Neural progenitor cell (in vitro differentiated cells): ENCODE measurements at regions not wholly inside any gene's neighbourhood (a gene's known extent, or its start where the extent isn't known, plus 50 kb on each side); places are given as distances from the start of the nearest gene placed in this dataset.

Experiments used
- DNase-seq: peaks from one replicate; pipeline ENCODE4 v3.0.0-alpha.2; 2016; ENCODE audit warnings: low spot score
- H2AFZ ChIP-seq: fragments of 200-600 bp; sonication (generic); replicated peaks from 2 replicates; pipeline ENCODE4 v1.6.1; 2016; ENCODE audit warnings: antibody characterized with exemption
- H3F3A ChIP-seq: fragments of 200-600 bp; sonication (generic); 2 replicates; pipeline ENCODE4 v1.6.1; 2016; ENCODE audit warnings: antibody characterized with exemption, low read depth
- H3K27ac ChIP-seq: fragments of 200-600 bp; sonication (generic); 2 replicates; pipeline ENCODE4 v1.5.1; 2016; ENCODE audit warnings: mild to moderate bottlenecking
- H3K27me3 ChIP-seq: fragments of 200-600 bp; sonication (generic); 2 replicates; pipeline ENCODE4 v1.6.1; 2016; ENCODE audit warnings: mild to moderate bottlenecking, moderate library complexity
- H3K36me3 ChIP-seq: fragments of 200-600 bp; sonication (generic); 2 replicates; pipeline ENCODE4 v1.5.1; 2016
- H3K4me1 ChIP-seq: fragments of 200-600 bp; sonication (generic); 2 replicates; pipeline ENCODE4 v1.6.1; 2016; ENCODE audit warnings: mixed run types
- H3K4me2 ChIP-seq: fragments of 200-600 bp; sonication (generic); 2 replicates; pipeline ENCODE4 v1.6.1; 2016
- H3K4me3 ChIP-seq: fragments of 200-600 bp; sonication (generic); 2 replicates; pipeline ENCODE4 v1.5.1; 2016
- H3K79me2 ChIP-seq: fragments of 200-600 bp; sonication (generic); 2 replicates; pipeline ENCODE4 v1.6.1; 2016; ENCODE audit warnings: low read depth
- H3K9ac ChIP-seq: fragments of 200-600 bp; sonication (generic); 2 replicates; pipeline ENCODE4 v1.6.1; 2016
- H3K9me3 ChIP-seq: fragments of 200-600 bp; sonication (generic); 2 replicates; pipeline ENCODE4 v1.5.1; 2016; ENCODE audit warnings: low read depth
- H4K20me1 ChIP-seq: fragments of 200-600 bp; sonication (generic); 2 replicates; pipeline ENCODE4 v1.6.1; 2016; ENCODE audit warnings: low read depth
- H3K27ac Mint-ChIP-seq: 3 replicates; pipeline ENCODE4 v1.8.0; 2021; ENCODE audit warnings: mixed read lengths
- H3K27me3 Mint-ChIP-seq: 2 replicates; pipeline ENCODE4 v1.8.0; 2022; ENCODE audit warnings: low read depth, mild to moderate bottlenecking, inconsistent platforms, moderate library complexity, mixed read lengths; ENCODE audit not compliant: insufficient read depth
- H3K36me3 Mint-ChIP-seq: 3 replicates; pipeline ENCODE4 v1.8.0; 2021; ENCODE audit warnings: mixed read lengths
- H3K4me1 Mint-ChIP-seq: 3 replicates; pipeline ENCODE4 v1.8.0; 2021; ENCODE audit warnings: mixed read lengths
- H3K4me3 Mint-ChIP-seq: 3 replicates; pipeline ENCODE4 v1.8.0; 2021; ENCODE audit warnings: mild to moderate bottlenecking, moderate library complexity, mixed read lengths
- H3K9me3 Mint-ChIP-seq: 3 replicates; pipeline ENCODE4 v1.8.0; 2020; ENCODE audit warnings: mixed read lengths
- CTCF ChIP-seq: fragments of 200-600 bp; sonication (generic); IDR thresholded peaks from 2 replicates; pipeline ENCODE4 v1.5.1; 2017; ENCODE audit warnings: antibody characterized with exemption, mild to moderate bottlenecking
- EZH2 ChIP-seq: fragments of 200-600 bp; sonication (generic); IDR thresholded peaks from 2 replicates; pipeline ENCODE4 v1.6.1; 2017; ENCODE audit warnings: antibody characterized with exemption, mild to moderate bottlenecking, moderate library complexity
- EZH2phosphoT487 ChIP-seq: fragments of 200-600 bp; sonication (generic); IDR thresholded peaks from 2 replicates; pipeline ENCODE4 v1.6.1; 2017; ENCODE audit warnings: antibody characterized with exemption

DNA sequence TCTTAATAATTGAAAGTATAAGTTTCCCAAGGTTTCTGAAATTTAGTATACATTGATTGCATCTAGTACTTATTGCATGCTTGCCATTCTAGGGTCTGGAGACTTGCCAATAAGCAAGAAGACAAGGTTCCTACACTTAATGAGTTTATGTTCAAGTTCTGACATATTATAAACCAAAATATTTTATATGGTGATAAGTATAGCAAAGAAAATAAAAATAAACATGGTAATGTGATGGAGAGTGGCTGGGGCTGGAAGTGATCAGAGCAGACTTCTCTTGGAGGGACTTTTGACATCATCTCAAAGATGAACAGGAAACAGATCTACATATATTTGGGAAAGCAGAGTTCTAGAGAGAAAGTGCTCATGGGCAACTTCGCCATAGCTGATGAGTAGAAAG lies 119.5 kb upstream of the EPHA4 start:
- Histone ChIP-seq H3K27ac (no peak overlapping the region), H3K9me3 (no peaks in the 10 kb centered on the region), H3F3A (no peaks in the 10 kb centered on the region), H3K4me2 (no peak overlapping the region), H3K79me2 (no peaks in the 10 kb centered on the region), H3K9ac (no peak overlapping the region), H4K20me1 (no peaks in the 10 kb centered on the region), H3K27me3 (no peaks in the 10 kb centered on the region), H3K36me3 (no peaks in the 10 kb centered on the region), H3K4me3 (no peak overlapping the region), H2AFZ (no peak overlapping the region), H3K4me1 (no peaks in the 10 kb centered on the region)
- Mint-ChIP-seq H3K4me3 (no peak overlapping the region), H3K27ac (no peak overlapping the region), H3K4me1 (no peaks in the 10 kb centered on the region), H3K36me3 (no peaks in the 10 kb centered on the region), H3K9me3 (no peaks in the 10 kb centered on the region), H3K27me3 (no peaks in the 10 kb centered on the region)
- DNase-seq, result no peak
- TF ChIP-seq EZH2phosphoT487 (no peak), CTCF (no peak), EZH2 (no peak)

DNA sequence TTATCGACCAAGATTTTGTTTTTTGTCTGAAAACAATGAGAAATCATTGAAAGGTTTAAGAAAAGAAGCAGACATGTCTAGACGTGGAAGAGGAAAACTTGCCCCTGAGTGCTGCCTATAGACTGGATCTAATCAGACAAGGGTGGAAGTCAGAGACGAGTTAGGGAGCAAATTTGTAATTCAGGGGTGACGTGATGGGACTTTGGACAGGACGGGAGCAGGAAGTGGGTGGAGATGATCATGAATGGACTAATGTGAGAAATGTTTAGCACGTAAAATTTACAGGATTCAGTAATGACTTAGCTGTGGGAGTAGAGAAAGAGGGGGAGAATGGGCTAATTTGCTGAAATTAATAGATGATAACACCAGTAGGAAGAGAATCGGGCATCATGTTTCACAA lies 117.0 kb upstream of the EPHA4 start:
- no peak overlapping the region for H3K4me2 ChIP-seq
- H3K4me1 ChIP-seq, result no peaks in the 10 kb centered on the region
- H3K4me1 Mint-ChIP-seq, result no peaks in the 10 kb centered on the region
- H3K79me2 ChIP-seq, result no peaks in the 10 kb centered on the region
- TF ChIP-seq EZH2 (no peak), CTCF (no peak), EZH2phosphoT487 (no peak)
- no peak overlapping the region for H3K4me3 Mint-ChIP-seq
- H3K27ac Mint-ChIP-seq, result no peak overlapping the region
- H2AFZ ChIP-seq, result no peak overlapping the region
- DNase-seq, result no peak
- H3K4me3 ChIP-seq, result no peak overlapping the region
- H4K20me1 ChIP-seq, result no peaks in the 10 kb centered on the region
- no peaks in the 10 kb centered on the region for H3K27me3 ChIP-seq
- H3K9me3 Mint-ChIP-seq, result no peaks in the 10 kb centered on the region
- H3K9me3 ChIP-seq, result no peaks in the 10 kb centered on the region
- H3K27ac ChIP-seq, result no peak overlapping the region
- no peaks in the 10 kb centered on the region for H3K36me3 ChIP-seq
- H3F3A ChIP-seq, result no peaks in the 10 kb centered on the region
- H3K27me3 Mint-ChIP-seq, result no peaks in the 10 kb centered on the region
- no peak overlapping the region for H3K9ac ChIP-seq
- H3K36me3 Mint-ChIP-seq, result no peaks in the 10 kb centered on the region

GRCh38 chr2:221680548-221680947 lies 108.4 kb upstream of the EPHA4 start:
- no peaks in the 10 kb centered on the region for H4K20me1 ChIP-seq
- H3K27ac ChIP-seq, result no peak overlapping the region
- no peak overlapping the region for H2AFZ ChIP-seq
- Mint-ChIP-seq H3K4me1 (peaks cover 17% of the 10 kb centered on the region), H3K27me3 (peaks cover 5% of the 10 kb centered on the region), H3K27ac (no peak overlapping the region), H3K36me3 (no peaks in the 10 kb centered on the region), H3K4me3 (no peak overlapping the region), H3K9me3 (peaks cover 3% of the 10 kb centered on the region)
- H3K4me3 ChIP-seq, result no peak overlapping the region
- no peaks in the 10 kb centered on the region for H3K27me3 ChIP-seq
- no peaks in the 10 kb centered on the region for H3K79me2 ChIP-seq
- H3K36me3 ChIP-seq, result no peaks in the 10 kb centered on the region
- no peaks in the 10 kb centered on the region for H3K9me3 ChIP-seq
- H3K4me1 ChIP-seq, result no peaks in the 10 kb centered on the region
- peak; percentile 13 for DNase-seq
- TF ChIP-seq CTCF (no peak), EZH2 (no peak), EZH2phosphoT487 (no peak)
- no peak overlapping the region for H3K9ac ChIP-seq
- H3K4me2 ChIP-seq, result no peak overlapping the region
- H3F3A ChIP-seq, result no peaks in the 10 kb centered on the region

DNA sequence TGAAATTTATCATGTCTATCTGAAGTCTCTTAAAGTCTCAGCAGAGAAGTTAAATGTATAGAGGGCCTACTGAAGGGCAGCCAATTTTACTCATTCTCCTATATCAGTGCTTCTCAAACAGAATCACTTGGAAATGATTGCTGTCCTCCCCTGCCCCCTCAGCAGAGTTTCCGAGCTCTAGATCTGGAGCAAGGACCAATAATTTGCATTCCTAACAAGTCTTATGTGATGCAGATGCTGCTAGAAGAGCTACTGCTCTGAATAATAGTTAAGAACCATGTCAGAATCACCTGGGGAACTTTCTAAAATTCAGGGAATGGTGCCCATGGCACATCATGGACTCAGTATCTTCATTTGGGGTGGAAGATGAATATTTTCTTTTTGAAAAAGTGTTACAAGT lies 105.6 kb upstream of the EPHA4 start:
- H3K4me3 Mint-ChIP-seq, result no peak overlapping the region
- Histone ChIP-seq H3K27me3 (no peaks in the 10 kb centered on the region), H3K27ac (no peak overlapping the region), H3K79me2 (no peaks in the 10 kb centered on the region), H3K4me2 (no peak overlapping the region), H2AFZ (no peak overlapping the region), H3K4me1 (no peaks in the 10 kb centered on the region), H3K4me3 (no peak overlapping the region), H4K20me1 (no peaks in the 10 kb centered on the region), H3K9me3 (no peaks in the 10 kb centered on the region), H3K9ac (no peak overlapping the region), H3K36me3 (no peaks in the 10 kb centered on the region), H3F3A (no peaks in the 10 kb centered on the region)
- TF ChIP-seq EZH2phosphoT487 (no peak), EZH2 (no peak), CTCF (no peak)
- H3K9me3 Mint-ChIP-seq, result no peaks in the 10 kb centered on the region
- no peak for DNase-seq
- no peak overlapping the region for H3K27ac Mint-ChIP-seq
- peaks cover 17% of the 10 kb centered on the region for H3K4me1 Mint-ChIP-seq
- no peaks in the 10 kb centered on the region for H3K36me3 Mint-ChIP-seq
- peaks cover 5% of the 10 kb centered on the region for H3K27me3 Mint-ChIP-seq
